ENCODE measurements at regions not wholly inside any gene's neighbourhood (a gene's known extent, or its start where the extent isn't known, plus 50 kb on each side); places are given as distances from the start of the nearest gene placed in this dataset.
"Not testable (repeated sequence)": the region's sequence is repeated elsewhere in the genome, so short reads cannot be mapped to it uniquely, and the experiment has no call there.

- DNase-seq = no peak
Measured at GRCh38 chr2:63740943-63741342, 100.8 kb upstream of the UGP2 start.

- no peak for DNase-seq
Measured at GRCh38 chr2:63741884-63742579, 99.7 kb upstream of the UGP2 start.

- DNase-seq = no peak
Measured at GRCh38 chr2:63742580-63742976, 99.1 kb upstream of the UGP2 start.

GRCh38 chr2:63743170-63743981 lies 98.3 kb upstream of the UGP2 start:
- peak; percentile 40 for DNase-seq

- peak; percentile 40 for DNase-seq
Measured at GRCh38 chr2:63743982-63744966, 97.4 kb upstream of the UGP2 start.

GRCh38 chr2:63746548-63746947 lies 95.1 kb upstream of the UGP2 start:
- DNase-seq = not testable (repeated sequence)

GRCh38 chr2:63751901-63752300 lies 89.8 kb upstream of the UGP2 start:
- DNase-seq = no peak

GRCh38 chr2:63755216-63755615 lies 86.5 kb upstream of the UGP2 start:
- no peak for DNase-seq

- DNase-seq = no peak
Measured at GRCh38 chr2:63755965-63756364, 85.7 kb upstream of the UGP2 start.

- DNase-seq = no peak
Measured at GRCh38 chr2:63763391-63763941, 78.2 kb upstream of the UGP2 start.

- no peak for DNase-seq
Measured at GRCh38 chr2:63764630-63765029, 77.1 kb upstream of the UGP2 start.

- DNase-seq = no peak
Measured at GRCh38 chr2:63765117-63765516, 76.6 kb upstream of the UGP2 start.

- no peak for DNase-seq
Measured at GRCh38 chr2:63767307-63767706, 74.4 kb upstream of the UGP2 start.

GRCh38 chr2:63768051-63768450 lies 73.6 kb upstream of the UGP2 start:
- DNase-seq = no peak

- no peak for DNase-seq
Measured at GRCh38 chr2:63769915-63770314, 71.8 kb upstream of the UGP2 start.

- no peak for DNase-seq
Measured at GRCh38 chr2:63772061-63772460, 69.6 kb upstream of the UGP2 start.

GRCh38 chr2:63775191-63775590 lies 66.5 kb upstream of the UGP2 start:
- no peak for DNase-seq

GRCh38 chr2:63776382-63776781 lies 65.3 kb upstream of the UGP2 start:
- no peak for DNase-seq

GRCh38 chr2:63777816-63778215 lies 63.9 kb upstream of the UGP2 start:
- no peak for DNase-seq

GRCh38 chr2:63778391-63778790 lies 63.3 kb upstream of the UGP2 start:
- no peak for DNase-seq

- DNase-seq = no peak
Measured at GRCh38 chr2:63780518-63781155, 61.1 kb upstream of the UGP2 start.

- no peak for DNase-seq
Measured at GRCh38 chr2:63784461-63784860, 57.2 kb upstream of the UGP2 start.
